GM10248 (cell line): ENCODE measurements at regions not wholly inside any gene's neighbourhood (a gene's known extent, or its start where the extent isn't known, plus 50 kb on each side); places are given as distances from the start of the nearest gene placed in this dataset.

Experiments
- CTCF ChIA-PET: fragments of 300-600 bp; sonication (Branson Sonifier 250); formaldehyde crosslinking; extraction: SDS; loops from one replicate; lab custom pipeline; 2021; ENCODE audit warnings: antibody characterized with exemption; lab: Yijun Ruan, JAX
- POLR2A ChIA-PET: fragments of 350-650 bp; sonication (Branson Sonifier 250); formaldehyde crosslinking; extraction: SDS; loops from one replicate; lab custom pipeline; 2020; ENCODE audit warnings: antibody characterized with exemption; lab: Yijun Ruan, JAX
- DNase-seq: peaks from one replicate; pipeline ENCODE4 v3.0.0; 2012; ENCODE audit errors: extremely low spot score
- TF ChIP-seq, protein P1 (sequence below): IDR thresholded peaks from 2 replicates; pipeline ENCODE4 v1.5.1; 2012; ENCODE audit warnings: mild to moderate bottlenecking, low read depth; ENCODE audit errors: extremely low read depth, missing control alignments, control extremely low read depth

- DNase-seq: no peak
- POLR2A ChIA-PET: no interaction called here
- TF ChIP-seq, protein P1, sequence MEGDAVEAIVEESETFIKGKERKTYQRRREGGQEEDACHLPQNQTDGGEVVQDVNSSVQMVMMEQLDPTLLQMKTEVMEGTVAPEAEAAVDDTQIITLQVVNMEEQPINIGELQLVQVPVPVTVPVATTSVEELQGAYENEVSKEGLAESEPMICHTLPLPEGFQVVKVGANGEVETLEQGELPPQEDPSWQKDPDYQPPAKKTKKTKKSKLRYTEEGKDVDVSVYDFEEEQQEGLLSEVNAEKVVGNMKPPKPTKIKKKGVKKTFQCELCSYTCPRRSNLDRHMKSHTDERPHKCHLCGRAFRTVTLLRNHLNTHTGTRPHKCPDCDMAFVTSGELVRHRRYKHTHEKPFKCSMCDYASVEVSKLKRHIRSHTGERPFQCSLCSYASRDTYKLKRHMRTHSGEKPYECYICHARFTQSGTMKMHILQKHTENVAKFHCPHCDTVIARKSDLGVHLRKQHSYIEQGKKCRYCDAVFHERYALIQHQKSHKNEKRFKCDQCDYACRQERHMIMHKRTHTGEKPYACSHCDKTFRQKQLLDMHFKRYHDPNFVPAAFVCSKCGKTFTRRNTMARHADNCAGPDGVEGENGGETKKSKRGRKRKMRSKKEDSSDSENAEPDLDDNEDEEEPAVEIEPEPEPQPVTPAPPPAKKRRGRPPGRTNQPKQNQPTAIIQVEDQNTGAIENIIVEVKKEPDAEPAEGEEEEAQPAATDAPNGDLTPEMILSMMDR: no peak
- CTCF ChIA-PET: no interaction called here
Observed at GRCh38 chr16:65936096-65936495, 430.4 kb upstream of the CDH5 start.

- ChIA-PET CTCF (no interaction called here), POLR2A (no interaction called here)
- DNase-seq: no peak
- TF ChIP-seq, protein P1: no peak
Observed at GRCh38 chr16:65934443-65934842, 432.0 kb upstream of the CDH5 start.

GRCh38 chr16:65933703-65934102 lies 432.8 kb upstream of the CDH5 start:
- TF ChIP-seq, protein P1: no peak
- DNase-seq: no peak
- ChIA-PET CTCF (no interaction called here), POLR2A (no interaction called here)

GRCh38 chr16:65932350-65933072 lies 434.0 kb upstream of the CDH5 start:
- CTCF ChIA-PET: interaction anchor here (1.1 to 1.5 kb wide), 2 partner anchors 11 to 33 kb away, joined by 3 read pairs; no protein-coding TSS in a partner anchor
- no peak for DNase-seq
- TF ChIP-seq, protein P1: no peak
- POLR2A ChIA-PET: no interaction called here

DNA sequence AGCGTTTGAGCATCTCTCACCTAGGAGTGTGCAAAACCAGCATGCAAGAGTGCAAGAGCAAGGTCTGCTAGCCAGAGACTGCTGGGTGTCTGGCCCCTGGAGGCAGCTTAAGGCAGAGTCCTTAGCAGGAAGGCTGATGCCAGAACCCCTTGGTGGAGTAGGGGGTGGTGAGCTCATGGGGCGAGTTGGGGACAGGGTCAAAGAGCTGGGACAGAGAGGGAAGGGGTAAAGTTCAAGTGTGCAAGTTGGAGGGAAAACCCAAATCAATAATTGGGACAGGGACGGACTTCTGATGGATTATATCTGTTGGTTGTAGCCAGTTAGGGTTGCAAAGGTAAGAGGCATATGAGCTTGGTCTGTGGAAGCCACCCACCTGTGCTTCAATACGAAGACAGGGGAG lies 443.6 kb upstream of the CDH5 start:
- CTCF ChIA-PET: no interaction called here
- POLR2A ChIA-PET: no interaction called here

GRCh38 chr16:65919986-65920376 lies 446.5 kb upstream of the CDH5 start:
- no peak for DNase-seq
- POLR2A ChIA-PET: no interaction called here
- TF ChIP-seq, protein P1: no peak
- CTCF ChIA-PET: interaction anchor here (0.9 kb wide), 2 partner anchors 9 to 31 kb away, joined by 3 read pairs; no protein-coding TSS in a partner anchor

More for the DNA sequence above, 443.6 kb upstream of the CDH5 start:
- no peak for DNase-seq
- TF ChIP-seq, protein P1: no peak
